SU-DHL-6 (cell line): ENCODE measurements at regions not wholly inside any gene's neighbourhood (a gene's known extent, or its start where the extent isn't known, plus 50 kb on each side); places are given as distances from the start of the nearest gene placed in this dataset.

Source experiments
- H2AFZ ChIP-seq: fragments of 200-600 bp; sonication (generic); 2 replicates; pipeline ENCODE4 v1.6.1; 2014; ENCODE audit warnings: low read depth, mild to moderate bottlenecking, moderate library complexity, mixed read lengths, antibody characterized with exemption, low read length; ENCODE audit not compliant: severe bottlenecking
- H3F3A ChIP-seq: fragments of 200-600 bp; shearing (Covaris generic); 2 replicates; pipeline ENCODE4 v1.6.0; 2016; ENCODE audit warnings: antibody characterized with exemption, mild to moderate bottlenecking; ENCODE audit not compliant: insufficient read depth
- H3K27ac ChIP-seq: fragments of 200-600 bp; sonication (generic); 2 replicates; pipeline ENCODE4 v1.5.1; 2016; ENCODE audit warnings: low read depth, mild to moderate bottlenecking, low read length, moderate library complexity, mixed read lengths
- H3K27me3 ChIP-seq: fragments of 200-600 bp; sonication (generic), shearing (Covaris generic); 2 replicates; pipeline ENCODE4 v1.6.0; 2014; ENCODE audit warnings: mild to moderate bottlenecking, low read length
- H3K36me3 ChIP-seq: fragments of 200-600 bp; sonication (generic); 2 replicates; pipeline ENCODE4 v1.6.1; 2014; ENCODE audit warnings: mild to moderate bottlenecking, low read length, mixed read lengths
- H3K4me2 ChIP-seq: fragments of 300-600, 200-600 bp; shearing (Covaris generic), sonication (generic); 2 replicates; pipeline ENCODE4 v1.6.0; 2014; ENCODE audit warnings: low read length, low read depth, mild to moderate bottlenecking; ENCODE audit not compliant: poor library complexity, severe bottlenecking
- H3K4me3 ChIP-seq: fragments of 200-600 bp; sonication (generic); 2 replicates; pipeline ENCODE4 v1.5.1; 2014; ENCODE audit warnings: antibody characterized with exemption, low read length, mild to moderate bottlenecking, mixed read lengths; ENCODE audit not compliant: insufficient read depth, poor library complexity, severe bottlenecking
- H3K79me2 ChIP-seq: fragments of 200-600 bp; sonication (generic); 2 replicates; pipeline ENCODE4 v1.6.1; 2014; ENCODE audit warnings: mild to moderate bottlenecking, low read length, moderate library complexity; ENCODE audit not compliant: insufficient read depth
- H3K9ac ChIP-seq: fragments of 200-600 bp; sonication (generic); 2 replicates; pipeline ENCODE4 v1.7.0; 2014; ENCODE audit warnings: mild to moderate bottlenecking, low read length
- H3K9me2 ChIP-seq: fragments of 200-600 bp; sonication (generic); replicated peaks from 2 replicates; pipeline ENCODE4 v1.6.1; 2014; ENCODE audit warnings: low read length; ENCODE audit not compliant: insufficient read depth
- H3K9me3 ChIP-seq: fragments of 200-600 bp; sonication (generic); 2 replicates; pipeline ENCODE4 v1.6.1; 2014; ENCODE audit warnings: low read length, mixed read lengths; ENCODE audit not compliant: insufficient read depth
- H4K20me1 ChIP-seq: fragments of 200-600 bp; sonication (generic); 2 replicates; pipeline ENCODE4 v1.6.1; 2014; ENCODE audit warnings: low read depth, mild to moderate bottlenecking, antibody characterized with exemption, low read length, moderate library complexity, mixed read lengths
- EZH2phosphoT487 ChIP-seq: fragments of 200-600 bp; sonication (generic), shearing (Covaris generic); conservative IDR thresholded peaks from 2 replicates; pipeline ENCODE4 v1.6.1; 2018; ENCODE audit warnings: mild to moderate bottlenecking, antibody characterized with exemption, low read length, moderate library complexity, mixed read lengths
- TF ChIP-seq, protein P1 (sequence below): fragments of 200-600 bp; sonication (generic); IDR thresholded peaks from one replicate; pipeline ENCODE4 v1.5.1; 2017; ENCODE audit warnings: antibody characterized with exemption, mild to moderate bottlenecking, low read length, moderate library complexity; ENCODE audit not compliant: insufficient read depth, poor library complexity, severe bottlenecking

DNA sequence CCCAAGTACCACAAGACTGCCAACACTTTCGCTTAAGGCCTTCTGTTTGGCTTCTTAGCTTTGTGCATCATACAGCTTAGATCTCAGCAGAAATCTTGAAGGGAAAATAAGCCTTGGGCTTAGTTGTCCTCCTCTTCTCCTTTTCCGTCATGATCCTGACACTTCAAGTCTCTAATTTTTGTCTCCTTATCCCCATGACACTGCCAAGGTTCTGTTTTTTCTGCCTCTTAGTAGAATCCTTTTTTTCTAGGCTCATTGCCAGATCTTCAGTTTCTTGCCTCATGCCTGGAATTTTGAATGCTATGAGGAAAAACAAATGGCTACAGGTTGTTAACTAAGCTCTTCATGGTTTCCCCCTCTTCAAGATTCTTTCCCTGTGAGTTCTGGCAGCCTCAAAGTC, 450.4 kb downstream of the LRFN5 start:
- Histone ChIP-seq H3K27me3 (no peaks in the 10 kb centered on the region), H3K9me2 (no peaks in the 10 kb centered on the region), H3K27ac (no peak overlapping the region), H3K4me3 (no peak overlapping the region), H4K20me1 (no peaks in the 10 kb centered on the region), H3K9ac (no peak overlapping the region), H3K79me2 (no peaks in the 10 kb centered on the region), H3K9me3 (no peaks in the 10 kb centered on the region), H2AFZ (peak overlapping the region; percentile 31), H3F3A (no peaks in the 10 kb centered on the region), H3K4me2 (no peak overlapping the region), H3K36me3 (no peaks in the 10 kb centered on the region)
- TF ChIP-seq, protein P1, sequence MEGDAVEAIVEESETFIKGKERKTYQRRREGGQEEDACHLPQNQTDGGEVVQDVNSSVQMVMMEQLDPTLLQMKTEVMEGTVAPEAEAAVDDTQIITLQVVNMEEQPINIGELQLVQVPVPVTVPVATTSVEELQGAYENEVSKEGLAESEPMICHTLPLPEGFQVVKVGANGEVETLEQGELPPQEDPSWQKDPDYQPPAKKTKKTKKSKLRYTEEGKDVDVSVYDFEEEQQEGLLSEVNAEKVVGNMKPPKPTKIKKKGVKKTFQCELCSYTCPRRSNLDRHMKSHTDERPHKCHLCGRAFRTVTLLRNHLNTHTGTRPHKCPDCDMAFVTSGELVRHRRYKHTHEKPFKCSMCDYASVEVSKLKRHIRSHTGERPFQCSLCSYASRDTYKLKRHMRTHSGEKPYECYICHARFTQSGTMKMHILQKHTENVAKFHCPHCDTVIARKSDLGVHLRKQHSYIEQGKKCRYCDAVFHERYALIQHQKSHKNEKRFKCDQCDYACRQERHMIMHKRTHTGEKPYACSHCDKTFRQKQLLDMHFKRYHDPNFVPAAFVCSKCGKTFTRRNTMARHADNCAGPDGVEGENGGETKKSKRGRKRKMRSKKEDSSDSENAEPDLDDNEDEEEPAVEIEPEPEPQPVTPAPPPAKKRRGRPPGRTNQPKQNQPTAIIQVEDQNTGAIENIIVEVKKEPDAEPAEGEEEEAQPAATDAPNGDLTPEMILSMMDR: no peak
- no peak for TF ChIP-seq EZH2phosphoT487

DNA sequence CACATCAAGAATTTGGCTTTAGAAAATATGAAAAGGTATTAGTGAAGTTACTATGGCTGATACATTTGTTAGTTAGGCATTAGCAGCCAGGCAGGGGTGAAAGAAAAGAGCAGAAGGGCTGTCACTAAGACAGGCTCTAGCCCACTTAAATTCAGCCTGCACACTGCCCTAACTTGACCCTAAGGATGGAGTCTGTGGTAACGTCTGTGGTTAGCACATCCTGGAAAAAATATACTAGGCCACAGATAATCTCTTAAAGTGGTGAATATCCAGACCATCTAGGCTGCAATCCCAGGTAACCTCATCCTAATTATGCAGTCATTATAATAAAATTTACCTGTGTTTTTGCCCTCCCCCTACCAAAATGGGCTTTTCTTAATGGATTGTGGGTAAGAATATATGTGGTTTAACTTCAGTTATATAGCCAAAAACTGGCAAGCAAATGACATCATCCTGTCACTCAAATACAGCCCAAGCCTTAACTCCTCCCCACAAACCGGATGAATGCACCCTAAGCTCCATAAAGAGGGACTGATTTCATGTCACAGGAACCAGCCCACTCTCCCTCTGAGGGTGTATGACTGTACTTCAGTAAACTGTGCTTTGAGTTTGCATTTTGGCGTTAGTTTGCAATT, 440.9 kb downstream of the LRFN5 start:
- Histone ChIP-seq H3K27ac (no peak overlapping the region), H4K20me1 (no peaks in the 10 kb centered on the region), H3K9me2 (no peaks in the 10 kb centered on the region), H3K4me2 (no peak overlapping the region), H2AFZ (peak overlapping the region; percentile 25), H3K79me2 (no peaks in the 10 kb centered on the region), H3K27me3 (no peaks in the 10 kb centered on the region), H3K4me3 (no peak overlapping the region), H3K9me3 (no peaks in the 10 kb centered on the region), H3K36me3 (no peaks in the 10 kb centered on the region), H3K9ac (no peak overlapping the region), H3F3A (no peaks in the 10 kb centered on the region)
- TF ChIP-seq EZH2phosphoT487: no peak
- TF ChIP-seq, protein P1: no peak

DNA sequence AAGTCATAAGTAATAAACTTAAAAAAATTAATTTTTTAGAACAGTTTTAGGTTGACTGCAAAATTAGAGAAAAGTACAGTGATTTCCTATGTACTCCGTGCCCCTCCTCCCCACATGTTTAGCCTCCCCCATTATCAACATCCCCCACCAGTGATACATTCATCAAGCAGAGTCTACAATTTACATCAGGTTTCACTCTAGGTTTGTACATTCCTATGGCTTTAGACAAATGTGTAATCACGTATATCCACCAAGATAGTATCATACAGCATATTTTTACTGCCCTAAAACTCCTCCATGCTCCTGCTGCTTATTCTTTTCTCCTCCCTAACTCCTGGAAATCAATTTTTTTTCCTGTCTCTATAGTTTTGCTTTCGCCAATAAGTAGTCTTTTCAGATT, 438.7 kb downstream of the LRFN5 start:
- Histone ChIP-seq H3K9me3 (no peaks in the 10 kb centered on the region), H3K27me3 (no peaks in the 10 kb centered on the region), H3K4me2 (no peak overlapping the region), H3F3A (no peaks in the 10 kb centered on the region), H3K27ac (no peak overlapping the region), H3K9ac (no peak overlapping the region), H3K36me3 (no peaks in the 10 kb centered on the region), H2AFZ (peak overlapping the region; percentile 39), H3K79me2 (no peaks in the 10 kb centered on the region), H3K4me3 (no peak overlapping the region), H3K9me2 (no peaks in the 10 kb centered on the region), H4K20me1 (no peaks in the 10 kb centered on the region)
- TF ChIP-seq, protein P1: no peak
- no peak for TF ChIP-seq EZH2phosphoT487
